B cell (primary cell): ENCODE measurements at regions not wholly inside any gene's neighbourhood (a gene's known extent, or its start where the extent isn't known, plus 50 kb on each side); places are given as distances from the start of the nearest gene placed in this dataset.

Experiments
- ATAC-seq: fragments of 200-7000 bp; cut with Tn5 transposase; one replicate; pipeline ENCODE4 v1.10.0; 2021; ENCODE audit warnings: low read depth, mild to moderate bottlenecking, moderate number of reproducible peaks, moderate library complexity
- CTCF ChIA-PET: fragments of 350-600 bp; sonication (Branson Sonifier 250); formaldehyde crosslinking; loops from one replicate; lab custom pipeline; 2021; ENCODE audit warnings: antibody characterized with exemption, inconsistent platforms; lab: Charles Lee
- POLR2A ChIA-PET: fragments of 350-600 bp; sonication (Branson Sonifier 250); formaldehyde crosslinking; loops from one replicate; lab custom pipeline; 2021; ENCODE audit warnings: antibody characterized with exemption; lab: Charles Lee
- DNase-seq: peaks from one replicate; pipeline ENCODE4 v3.0.0; 2013
- H2AFZ ChIP-seq: 2 replicates; pipeline ENCODE4 v1.6.1; 2012; ENCODE audit warnings: mild to moderate bottlenecking, low read depth, low read length; ENCODE audit not compliant: insufficient read depth, poor library complexity, severe bottlenecking
- H3K27ac ChIP-seq, 2 donors: 1 replicate in 1 of 2; 2 replicates in 1 of 2; pipeline ENCODE4 v1.5.1; 2012 to 2013; ENCODE audit warnings: low read length in 2 of 2, mild to moderate bottlenecking in 2 of 2, moderate library complexity in 1 of 2
- H3K27me3 ChIP-seq, 4 experiments: fragments of 200-600 bp in 1 of 4; sonication (generic) in 1 of 4; replicated peaks in 1 of 4; 1 replicate in 2 of 4; 2 replicates in 2 of 4; pipeline versions ENCODE4 v1.6.1 to v1.7.0; 2013 to 2016; ENCODE audit warnings: low read length in 3 of 4, mild to moderate bottlenecking in 2 of 4, mixed read lengths in 1 of 4, moderate library complexity in 1 of 4; ENCODE audit not compliant: insufficient read depth in 4 of 4, control insufficient read depth in 3 of 4; ENCODE audit errors: control extremely low read depth in 1 of 4
- H3K36me3 ChIP-seq, 2 experiments: replicated peaks in 1 of 2; 1 replicate in 1 of 2; 2 replicates in 1 of 2; pipeline versions ENCODE4 v1.6.1 to v1.7.1; 2013; ENCODE audit warnings: low read length in 1 of 2; ENCODE audit not compliant: insufficient read depth in 2 of 2, control insufficient read depth in 1 of 2; ENCODE audit errors: control extremely low read depth in 1 of 2, extremely low read depth in 1 of 2
- H3K4me1 ChIP-seq, 2 donors: fragments of 200-600 bp in 1 of 2; sonication (generic) in 1 of 2; 1 replicate in 1 of 2; 2 replicates in 1 of 2; pipeline versions ENCODE4 v1.5.1 to v1.6.1; 2013 to 2017; ENCODE audit warnings: low read length in 2 of 2; ENCODE audit not compliant: control insufficient read depth in 2 of 2, insufficient read depth in 2 of 2
- H3K4me2 ChIP-seq: replicated peaks from 2 replicates; pipeline ENCODE3; 2012; ENCODE audit warnings: mild to moderate bottlenecking, low read depth, low read length; ENCODE audit not compliant: poor library complexity, severe bottlenecking
- H3K4me3 ChIP-seq, 5 experiments: fragments of 200-600 bp in 1 of 5; sonication (generic) in 1 of 5; 1 replicate in 3 of 5; 2 replicates in 2 of 5; pipeline versions ENCODE4 v1.5.1 to v1.7.0; 2011 to 2016; ENCODE audit warnings: low read length in 4 of 5, mild to moderate bottlenecking in 4 of 5, low read depth in 2 of 5, control low read depth in 1 of 5, moderate library complexity in 1 of 5; ENCODE audit not compliant: insufficient read depth in 1 of 5; ENCODE audit errors: control extremely low read depth in 1 of 5, extremely low read depth in 1 of 5
- H3K79me2 ChIP-seq: fragments of 200-600 bp; sonication (generic); one replicate; pipeline ENCODE4 v1.6.0; 2016; ENCODE audit warnings: low read length; ENCODE audit not compliant: control insufficient read depth, insufficient read depth
- H3K9ac ChIP-seq: fragments of 200-600 bp; sonication (generic); 2 replicates; pipeline ENCODE4 v1.6.1; 2017; ENCODE audit warnings: mild to moderate bottlenecking, low read length, moderate library complexity
- H3K9me3 ChIP-seq, 3 donors: one replicate each; pipeline versions ENCODE4 v1.6.1 to v1.7.1; 2013; ENCODE audit warnings: low read length in 2 of 3; ENCODE audit not compliant: control insufficient read depth in 2 of 3, insufficient read depth in 1 of 3; ENCODE audit errors: control extremely low read depth in 1 of 3
- H4K20me1 ChIP-seq: 2 replicates; pipeline ENCODE4 v1.6.0; 2012; ENCODE audit warnings: mild to moderate bottlenecking, low read length; ENCODE audit not compliant: insufficient read depth, control insufficient read depth, poor library complexity, severe bottlenecking
- H3K27ac Mint-ChIP-seq: one replicate; pipeline ENCODE4 v1.8.0; 2021; ENCODE audit warnings: mixed read lengths
- H3K27me3 Mint-ChIP-seq: one replicate; pipeline ENCODE4 v1.8.0; 2021; ENCODE audit warnings: mixed read lengths
- H3K4me1 Mint-ChIP-seq: one replicate; pipeline ENCODE4 v1.8.0; 2021; ENCODE audit warnings: mixed read lengths
- H3K4me3 Mint-ChIP-seq: one replicate; pipeline ENCODE4 v1.8.0; 2021; ENCODE audit warnings: mixed read lengths
- H3K9me3 Mint-ChIP-seq: one replicate; pipeline ENCODE4 v1.8.0; 2022; ENCODE audit warnings: mixed read lengths; ENCODE audit not compliant: insufficient read depth
- EZH2 ChIP-seq: IDR thresholded peaks from 2 replicates; pipeline ENCODE4 v1.6.1; 2012; ENCODE audit warnings: borderline replicate concordance, low read depth, mild to moderate bottlenecking, moderate library complexity, low read length; ENCODE audit not compliant: insufficient read depth, poor library complexity, severe bottlenecking
- WGBS: methylation state at CpG from one replicate; pipeline ENCODE4 v1.1.5; 2013; ENCODE audit warnings: missing lambda C conversion rate; ENCODE audit not compliant: insufficient coverage; 5-methylcytosine and 5-hydroxymethylcytosine counted together
- intact Hi-C: fragments of 100-400 bp; cut with micrococcal nuclease; formaldehyde crosslinking; loops from one replicate; pipeline ENCODE4 v1.10.0; 2022

- H3K4me1 ChIP-seq: no peaks in the 10 kb centered on the region
- H3K9me3 ChIP-seq: no peaks in the 10 kb centered on the region
- POLR2A ChIA-PET: no interaction called here
- no peak overlapping the region for H2AFZ ChIP-seq
- no peak for TF ChIP-seq EZH2
- DNase-seq: no peak
- H3K4me1 Mint-ChIP-seq: no peaks in the 10 kb centered on the region
- H3K9me3 Mint-ChIP-seq: no peaks in the 10 kb centered on the region
- H3K79me2 ChIP-seq: no peaks in the 10 kb centered on the region
- peaks cover 17% of the 10 kb centered on the region for H3K27me3 Mint-ChIP-seq
- ATAC-seq: no peak
- H3K36me3 ChIP-seq: no peaks in the 10 kb centered on the region
- H3K4me3 Mint-ChIP-seq: no peak overlapping the region
- no peak overlapping the region for H3K27ac Mint-ChIP-seq
- H3K9ac ChIP-seq: no peak overlapping the region
- intact Hi-C loops: no loop called here
- H3K4me3 ChIP-seq: no peak overlapping the region
- H3K27ac ChIP-seq: no peak overlapping the region
- CTCF ChIA-PET: no interaction called here
- WGBS: 44% methylated on average over 2 of the region's 7 CpGs
- no peaks in the 10 kb centered on the region for H4K20me1 ChIP-seq
- H3K27me3 ChIP-seq: peaks cover 0 to 3% (median 0%) of the 10 kb centered on the region in 4 experiments
- no peak overlapping the region for H3K4me2 ChIP-seq
These were observed 159.7 kb upstream of the ZNF236 start for GRCh38 chr18:76662626-76663025.

- peaks cover 0 to 10% (median 8%) of the 10 kb centered on the region in 4 experiments for H3K27me3 ChIP-seq
- H3K4me3 Mint-ChIP-seq: no peak overlapping the region
- no peaks in the 10 kb centered on the region for H3K36me3 ChIP-seq
- H3K27ac ChIP-seq: no peak overlapping the region
- no peak overlapping the region for H3K4me3 ChIP-seq
- no peak for TF ChIP-seq EZH2
- no peak for DNase-seq
- no peak overlapping the region for H3K27ac Mint-ChIP-seq
- ChIA-PET CTCF (no interaction called here), POLR2A (no interaction called here)
- H3K9ac ChIP-seq: no peak overlapping the region
- no peak overlapping the region for H3K4me2 ChIP-seq
- H3K4me1 Mint-ChIP-seq: no peaks in the 10 kb centered on the region
- no peaks in the 10 kb centered on the region for H3K9me3 ChIP-seq
- no peaks in the 10 kb centered on the region for H3K4me1 ChIP-seq
- 72% methylated on average over 7 of the region's 9 CpGs for WGBS
- no peaks in the 10 kb centered on the region for H4K20me1 ChIP-seq
- ATAC-seq: no peak
- no peak overlapping the region for H2AFZ ChIP-seq
- H3K27me3 Mint-ChIP-seq: peaks cover 29% of the 10 kb centered on the region
- no peaks in the 10 kb centered on the region for H3K79me2 ChIP-seq
- H3K9me3 Mint-ChIP-seq: no peaks in the 10 kb centered on the region
- intact Hi-C loops: no loop called here
These were observed 161.7 kb upstream of the ZNF236 start for GRCh38 chr18:76660571-76661192.
